OCI-LY7 (cell line): ENCODE measurements at regions not wholly inside any gene's neighbourhood (a gene's known extent, or its start where the extent isn't known, plus 50 kb on each side); places are given as distances from the start of the nearest gene placed in this dataset.

Experiments used
- BruUV-seq: library from RNA; stranded (reverse); fragments of 400-500 nt; replicated peaks from 2 replicates; lab custom pipeline; 2021; lab: Mats Ljungman, UMichigan
- CTCF ChIA-PET: fragments of 300-600 bp; sonication (Branson Sonifier 250); formaldehyde crosslinking; loops from one replicate; lab custom pipeline; 2022; ENCODE audit warnings: antibody characterized with exemption; ENCODE audit not compliant: unreplicated experiment; lab: Charles Lee
- POLR2A ChIA-PET: fragments of 300-600 bp; sonication (Branson Sonifier 250); formaldehyde crosslinking; loops from one replicate; lab custom pipeline; 2022; ENCODE audit warnings: antibody characterized with exemption; lab: Charles Lee
- DNase-seq: peaks from one replicate; pipeline ENCODE4 v3.0.0-alpha.2; 2015; ENCODE audit warnings: low spot score
- H2AFZ ChIP-seq: fragments of 200-600 bp; sonication (generic), shearing (Covaris generic); 2 replicates; pipeline ENCODE4 v1.6.1; 2014; ENCODE audit warnings: mild to moderate bottlenecking, antibody characterized with exemption, low read length, moderate library complexity
- H3K27ac ChIP-seq: fragments of 200-600 bp; sonication (generic); 2 replicates; pipeline ENCODE4 v1.5.1; 2014; ENCODE audit warnings: mixed run types, low read depth, mild to moderate bottlenecking, moderate library complexity, low read length, inconsistent platforms; ENCODE audit not compliant: poor library complexity, severe bottlenecking
- H3K36me3 ChIP-seq: fragments of 200-600 bp; sonication (generic); 2 replicates; pipeline ENCODE4 v1.6.1; 2014; ENCODE audit warnings: mild to moderate bottlenecking, antibody characterized with exemption, low read length, moderate library complexity, mixed read lengths; ENCODE audit not compliant: insufficient read depth
- H3K4me1 ChIP-seq: fragments of 200-600 bp; sonication (generic); 2 replicates; pipeline ENCODE4 v1.5.1; 2014; ENCODE audit warnings: mild to moderate bottlenecking, low read length; ENCODE audit not compliant: insufficient read depth, poor library complexity, severe bottlenecking
- H3K4me2 ChIP-seq: fragments of 200-600 bp; sonication (generic); 2 replicates; pipeline ENCODE4 v1.6.1; 2014; ENCODE audit warnings: mild to moderate bottlenecking, low read length
- H3K4me3 ChIP-seq: fragments of 200-600 bp; sonication (generic); 2 replicates; pipeline ENCODE4 v1.5.1; 2014; ENCODE audit warnings: mild to moderate bottlenecking, low read depth, low read length; ENCODE audit not compliant: poor library complexity, severe bottlenecking
- H3K79me2 ChIP-seq: fragments of 200-600 bp; sonication (generic); 2 replicates; pipeline ENCODE4 v1.6.1; 2016; ENCODE audit warnings: low read depth, mild to moderate bottlenecking, low read length, moderate library complexity, mixed read lengths; ENCODE audit not compliant: insufficient read depth
- H3K9me2 ChIP-seq: fragments of 200-600 bp; sonication (generic); 2 replicates; pipeline ENCODE4 v1.6.1; 2016; ENCODE audit warnings: mild to moderate bottlenecking, low read length, mixed read lengths; ENCODE audit not compliant: insufficient read depth
- H3K9me3 ChIP-seq: fragments of 200-600 bp; sonication (generic); 2 replicates; pipeline ENCODE4 v1.6.1; 2014; ENCODE audit warnings: mild to moderate bottlenecking, mixed run types, low read length, mixed read lengths
- H4K20me1 ChIP-seq: fragments of 200-600 bp; sonication (generic); 2 replicates; pipeline ENCODE4 v1.6.1; 2014; ENCODE audit warnings: mild to moderate bottlenecking, antibody characterized with exemption, low read length, moderate library complexity, mixed read lengths; ENCODE audit not compliant: insufficient read depth
- CTCF ChIP-seq: fragments of 200-600 bp; sonication (generic); conservative IDR thresholded peaks from 2 replicates; pipeline ENCODE4 v1.5.1; 2014; ENCODE audit warnings: mild to moderate bottlenecking, antibody characterized with exemption, low read length, moderate library complexity, mixed read lengths
- EZH2phosphoT487 ChIP-seq: fragments of 200-600 bp; sonication (generic); IDR thresholded peaks from 2 replicates; pipeline ENCODE4 v1.6.1; 2018; ENCODE audit warnings: low read depth, borderline replicate concordance, mild to moderate bottlenecking, mixed run types, antibody characterized with exemption, low read length, moderate library complexity, mixed read lengths
- intact Hi-C: fragments of 100-400 bp; cut with micrococcal nuclease; formaldehyde crosslinking; loops from one replicate; pipeline ENCODE4 v1.10.0; 2022; ENCODE audit not compliant: unreplicated experiment

DNA sequence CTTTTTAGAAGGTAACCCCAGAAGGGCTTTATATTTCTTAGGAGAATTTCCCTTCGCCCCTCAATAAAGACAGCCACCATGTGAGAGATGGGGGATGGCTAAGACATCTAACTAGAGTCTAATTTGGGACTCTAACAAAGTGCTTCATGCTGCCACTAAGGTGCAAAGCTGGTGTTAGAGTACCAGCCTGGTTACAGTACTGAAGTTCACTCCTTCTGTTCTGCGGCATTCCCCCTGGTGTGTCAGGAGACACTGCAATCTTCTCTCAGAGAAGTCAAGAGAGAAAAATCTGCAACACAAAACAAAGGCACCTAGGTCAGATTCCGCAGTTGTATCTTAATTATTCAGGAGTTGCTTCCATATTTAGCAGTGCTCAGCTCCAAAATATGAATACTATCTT, 603.0 kb upstream of the CADM1 start:
- Histone ChIP-seq H3K9me3 (no peaks in the 10 kb centered on the region), H3K79me2 (no peaks in the 10 kb centered on the region), H3K36me3 (no peaks in the 10 kb centered on the region), H3K9me2 (no peaks in the 10 kb centered on the region), H3K4me3 (no peak overlapping the region), H3K4me2 (no peak overlapping the region), H3K27ac (no peak overlapping the region), H2AFZ (no peak overlapping the region), H3K4me1 (no peaks in the 10 kb centered on the region), H4K20me1 (no peaks in the 10 kb centered on the region)
- intact Hi-C loops, result no loop called here
- TF ChIP-seq EZH2phosphoT487, result no peak
- TF ChIP-seq CTCF, result no peak
- no peak for DNase-seq
- BruUV-seq, result no TSS peak
- CTCF ChIA-PET, result no interaction called here
- POLR2A ChIA-PET, result no interaction called here

DNA sequence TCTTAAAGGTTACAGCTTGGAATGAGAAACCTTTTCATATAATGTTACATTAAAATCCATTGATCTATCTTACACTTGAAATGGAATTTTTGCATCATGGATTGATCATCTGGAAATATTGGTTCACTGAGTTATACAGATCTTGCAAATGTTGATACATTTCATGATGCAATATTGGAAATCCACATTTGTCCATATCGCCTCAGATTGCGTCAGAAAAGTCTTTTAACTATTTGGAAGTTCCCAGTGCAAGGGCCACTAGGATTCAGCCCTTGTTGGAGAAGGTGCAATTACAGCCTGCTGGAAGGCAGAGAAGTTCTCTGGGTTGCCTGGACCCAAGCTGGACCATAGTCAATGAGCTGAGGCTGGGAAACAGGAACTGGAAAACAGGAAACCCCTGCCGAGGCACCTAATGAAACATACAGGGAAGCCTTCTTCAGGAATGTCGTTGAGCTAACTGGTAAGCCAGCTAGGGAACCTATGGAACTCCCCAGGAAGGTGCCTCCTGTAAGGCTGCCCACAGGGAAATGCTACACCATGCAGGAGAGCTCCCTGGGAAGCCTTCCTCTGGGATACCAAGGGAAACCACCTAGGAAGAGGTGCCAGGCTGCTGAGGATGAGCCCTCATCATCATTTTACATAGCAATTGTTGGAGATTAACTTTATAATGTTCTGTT, 600.4 kb upstream of the CADM1 start:
- no peaks in the 10 kb centered on the region for H3K36me3 ChIP-seq
- no peaks in the 10 kb centered on the region for H3K4me1 ChIP-seq
- CTCF ChIA-PET, result no interaction called here
- H2AFZ ChIP-seq, result no peak overlapping the region
- TF ChIP-seq EZH2phosphoT487 (no peak), CTCF (no peak)
- no peaks in the 10 kb centered on the region for H3K79me2 ChIP-seq
- H3K4me3 ChIP-seq, result no peak overlapping the region
- POLR2A ChIA-PET, result interaction anchor here (1.0 kb wide), 2 partner anchors 22 to 24 kb away, joined by 3 read pairs; no protein-coding TSS in a partner anchor
- DNase-seq, result no peak
- no TSS peak for BruUV-seq
- no peaks in the 10 kb centered on the region for H3K9me2 ChIP-seq
- H3K27ac ChIP-seq, result no peak overlapping the region
- H4K20me1 ChIP-seq, result no peaks in the 10 kb centered on the region
- intact Hi-C loops, result no loop called here
- no peak overlapping the region for H3K4me2 ChIP-seq
- no peaks in the 10 kb centered on the region for H3K9me3 ChIP-seq

GRCh38 chr11:116101902-116102301, 597.7 kb upstream of the CADM1 start:
- Histone ChIP-seq H3K4me3 (no peak overlapping the region), H3K9me3 (no peaks in the 10 kb centered on the region), H2AFZ (no peak overlapping the region), H4K20me1 (no peaks in the 10 kb centered on the region), H3K79me2 (no peaks in the 10 kb centered on the region), H3K4me1 (no peaks in the 10 kb centered on the region), H3K36me3 (no peaks in the 10 kb centered on the region), H3K4me2 (no peak overlapping the region), H3K27ac (no peak overlapping the region), H3K9me2 (no peaks in the 10 kb centered on the region)
- CTCF ChIA-PET, result no interaction called here
- TF ChIP-seq EZH2phosphoT487, result no peak
- TF ChIP-seq CTCF, result no peak
- no TSS peak for BruUV-seq
- DNase-seq, result no peak
- POLR2A ChIA-PET, result no interaction called here
- intact Hi-C loops, result no loop called here
